ENCODE measurements at regions not wholly inside any gene's neighbourhood (a gene's known extent, or its start where the extent isn't known, plus 50 kb on each side); places are given as distances from the start of the nearest gene placed in this dataset.

DNA sequence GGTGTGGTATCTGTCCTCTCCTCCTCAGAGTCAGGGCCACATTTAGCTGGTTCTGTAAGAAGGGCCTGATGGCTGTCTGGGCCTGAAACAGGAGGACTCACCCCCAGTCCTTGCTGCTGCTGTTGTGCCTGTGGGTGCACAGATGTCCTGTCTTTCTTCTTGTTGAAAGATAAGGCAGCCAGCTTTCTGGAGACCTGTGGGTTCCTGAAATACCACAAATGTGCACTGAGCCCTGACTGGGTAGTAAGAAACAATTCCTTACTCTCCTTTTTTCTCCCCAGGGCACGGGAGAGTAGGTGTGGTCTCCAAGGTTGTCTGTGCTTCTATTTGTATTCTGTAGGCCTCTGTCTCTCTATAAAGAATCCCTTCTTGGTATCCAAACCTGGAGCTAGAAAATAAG, 96.2 kb upstream of the DLX2 start:
- Histone ChIP-seq H3K4me3 (ENCODE audit: low read depth in 1 of 2, low read length in 2 of 2) (no peak overlapping the region), H3K27me3 (ENCODE audit: insufficient read depth, low read length, poor library complexity) (no peaks in the 10 kb centered on the region), H3K9ac (ENCODE audit: low read depth, low read length) (no peak overlapping the region), H3K4me1 (ENCODE audit: insufficient read depth, low read length) (no peaks in the 10 kb centered on the region), H3K4me2 (ENCODE audit: insufficient read depth, low read length) (no peak overlapping the region), H3K9me3 (ENCODE audit: insufficient read depth, low read length, severe bottlenecking) (peaks cover 3% of the 10 kb centered on the region), H3K79me2 (ENCODE audit: insufficient read depth, low read length) (no peaks in the 10 kb centered on the region), H3K27ac (ENCODE audit: low read length) (no peak overlapping the region), H4K20me1 (ENCODE audit: insufficient read depth, low read length) (no peaks in the 10 kb centered on the region), H3K36me3 (ENCODE audit: insufficient read depth, low read length) (no peaks in the 10 kb centered on the region), H2AFZ (ENCODE audit: low read depth, low read length) (no peak overlapping the region)
- TF ChIP-seq, protein P1, sequence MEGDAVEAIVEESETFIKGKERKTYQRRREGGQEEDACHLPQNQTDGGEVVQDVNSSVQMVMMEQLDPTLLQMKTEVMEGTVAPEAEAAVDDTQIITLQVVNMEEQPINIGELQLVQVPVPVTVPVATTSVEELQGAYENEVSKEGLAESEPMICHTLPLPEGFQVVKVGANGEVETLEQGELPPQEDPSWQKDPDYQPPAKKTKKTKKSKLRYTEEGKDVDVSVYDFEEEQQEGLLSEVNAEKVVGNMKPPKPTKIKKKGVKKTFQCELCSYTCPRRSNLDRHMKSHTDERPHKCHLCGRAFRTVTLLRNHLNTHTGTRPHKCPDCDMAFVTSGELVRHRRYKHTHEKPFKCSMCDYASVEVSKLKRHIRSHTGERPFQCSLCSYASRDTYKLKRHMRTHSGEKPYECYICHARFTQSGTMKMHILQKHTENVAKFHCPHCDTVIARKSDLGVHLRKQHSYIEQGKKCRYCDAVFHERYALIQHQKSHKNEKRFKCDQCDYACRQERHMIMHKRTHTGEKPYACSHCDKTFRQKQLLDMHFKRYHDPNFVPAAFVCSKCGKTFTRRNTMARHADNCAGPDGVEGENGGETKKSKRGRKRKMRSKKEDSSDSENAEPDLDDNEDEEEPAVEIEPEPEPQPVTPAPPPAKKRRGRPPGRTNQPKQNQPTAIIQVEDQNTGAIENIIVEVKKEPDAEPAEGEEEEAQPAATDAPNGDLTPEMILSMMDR (IDR thresholded peaks at IDR 0.05; ENCODE audit: borderline replicate concordance, extremely low read depth, low read length, poor library complexity, severe bottlenecking): no peak
- no peak for TF ChIP-seq EZH2 (IDR thresholded peaks at IDR 0.05; ENCODE audit: borderline replicate concordance, low read depth, low read length, severe bottlenecking)
- DNase-seq (peak; percentile 20), ATAC-seq (ENCODE audit: insufficient read depth, low read depth) (peak; percentile 59)

DNA sequence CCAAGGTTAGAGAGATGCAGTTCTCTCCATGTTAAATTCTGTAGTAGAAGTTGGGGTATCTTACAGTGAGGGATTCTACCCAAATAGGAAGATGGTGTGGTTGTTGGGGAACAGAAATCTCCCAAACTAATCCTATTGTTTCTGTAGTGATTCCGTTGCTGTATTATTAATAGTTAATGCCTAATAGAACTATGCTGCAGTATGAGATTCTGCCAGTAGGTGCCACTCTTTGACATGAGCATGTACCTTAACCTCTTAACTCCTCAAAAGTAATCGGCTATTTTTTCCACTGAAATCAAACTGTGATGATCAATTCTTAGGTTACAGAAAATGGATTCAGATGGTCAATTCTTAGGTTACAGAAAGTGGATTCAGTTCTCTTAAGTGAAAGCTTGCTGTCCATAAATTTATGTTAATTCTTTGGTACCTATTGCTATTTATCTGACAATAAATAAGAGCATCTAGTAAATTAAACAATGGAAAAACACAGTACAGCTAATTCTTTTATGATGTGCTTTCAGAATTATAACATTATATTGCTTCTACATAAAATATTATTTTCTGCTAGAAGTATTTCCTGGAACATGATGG, 97.9 kb upstream of the DLX2 start:
- H4K20me1 ChIP-seq (ENCODE audit: insufficient read depth, low read length): no peaks in the 10 kb centered on the region

DNA sequence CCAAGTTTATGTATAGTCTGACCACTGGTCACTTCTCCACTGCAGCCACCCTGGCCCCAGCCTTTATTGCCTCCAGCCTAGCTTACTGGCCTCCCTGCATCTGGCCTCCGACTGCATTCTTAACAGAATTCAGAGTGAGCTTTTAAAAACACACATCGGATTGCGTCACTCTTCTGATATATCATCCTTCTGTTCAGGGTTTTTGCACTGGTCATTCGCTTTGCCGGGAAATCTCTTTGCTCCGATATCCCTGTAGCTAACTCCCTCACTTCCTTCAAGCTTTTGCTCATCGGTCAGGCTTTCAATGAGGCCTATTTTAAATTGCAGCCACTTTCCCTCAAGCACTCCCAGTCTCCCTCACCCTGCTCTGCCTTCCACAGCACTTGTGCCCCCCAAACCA, 101.6 kb upstream of the DLX2 start:
- no peaks in the 10 kb centered on the region for H3K9me3 ChIP-seq (ENCODE audit: insufficient read depth, low read length, severe bottlenecking)
- H3K4me2 ChIP-seq (ENCODE audit: insufficient read depth, low read length): no peak overlapping the region
- TF ChIP-seq, protein P1 (IDR thresholded peaks at IDR 0.05; ENCODE audit: borderline replicate concordance, extremely low read depth, low read length, poor library complexity, severe bottlenecking): no peak
- no peak overlapping the region for H3K9ac ChIP-seq (ENCODE audit: low read depth, low read length)
- H3K27me3 ChIP-seq (ENCODE audit: insufficient read depth, low read length, poor library complexity): no peaks in the 10 kb centered on the region
- no peak overlapping the region for H2AFZ ChIP-seq (ENCODE audit: low read depth, low read length)
- H3K27ac ChIP-seq (ENCODE audit: low read length): no peak overlapping the region
- ATAC-seq (ENCODE audit: insufficient read depth, low read depth) (no peak), DNase-seq (no peak)
- no peaks in the 10 kb centered on the region for H3K79me2 ChIP-seq (ENCODE audit: insufficient read depth, low read length)
- no peak overlapping the region for H3K4me3 ChIP-seq (ENCODE audit: low read depth in 1 of 2, low read length in 2 of 2)
- no peaks in the 10 kb centered on the region for H4K20me1 ChIP-seq (ENCODE audit: insufficient read depth, low read length)
- no peaks in the 10 kb centered on the region for H3K4me1 ChIP-seq (ENCODE audit: insufficient read depth, low read length)
- H3K36me3 ChIP-seq (ENCODE audit: insufficient read depth, low read length): no peaks in the 10 kb centered on the region

More for the DNA sequence above, 97.9 kb upstream of the DLX2 start:
- Histone ChIP-seq H3K4me1 (ENCODE audit: insufficient read depth, low read length) (no peaks in the 10 kb centered on the region), H3K79me2 (ENCODE audit: insufficient read depth, low read length) (no peaks in the 10 kb centered on the region), H3K27me3 (ENCODE audit: insufficient read depth, low read length, poor library complexity) (no peaks in the 10 kb centered on the region), H3K4me2 (ENCODE audit: insufficient read depth, low read length) (no peak overlapping the region), H3K4me3 (ENCODE audit: low read depth in 1 of 2, low read length in 2 of 2) (no peak overlapping the region), H2AFZ (ENCODE audit: low read depth, low read length) (no peak overlapping the region), H3K27ac (ENCODE audit: low read length) (no peak overlapping the region), H3K9me3 (ENCODE audit: insufficient read depth, low read length, severe bottlenecking) (no peaks in the 10 kb centered on the region), H3K36me3 (ENCODE audit: insufficient read depth, low read length) (no peaks in the 10 kb centered on the region), H3K9ac (ENCODE audit: low read depth, low read length) (no peak overlapping the region)
- ATAC-seq (ENCODE audit: insufficient read depth, low read depth) (no peak), DNase-seq (peak; percentile 41)
- TF ChIP-seq, protein P1 (IDR thresholded peaks at IDR 0.05; ENCODE audit: borderline replicate concordance, extremely low read depth, low read length, poor library complexity, severe bottlenecking): peak; percentile 76
- TF ChIP-seq EZH2 (IDR thresholded peaks at IDR 0.05; ENCODE audit: borderline replicate concordance, low read depth, low read length, severe bottlenecking): no peak

DNA sequence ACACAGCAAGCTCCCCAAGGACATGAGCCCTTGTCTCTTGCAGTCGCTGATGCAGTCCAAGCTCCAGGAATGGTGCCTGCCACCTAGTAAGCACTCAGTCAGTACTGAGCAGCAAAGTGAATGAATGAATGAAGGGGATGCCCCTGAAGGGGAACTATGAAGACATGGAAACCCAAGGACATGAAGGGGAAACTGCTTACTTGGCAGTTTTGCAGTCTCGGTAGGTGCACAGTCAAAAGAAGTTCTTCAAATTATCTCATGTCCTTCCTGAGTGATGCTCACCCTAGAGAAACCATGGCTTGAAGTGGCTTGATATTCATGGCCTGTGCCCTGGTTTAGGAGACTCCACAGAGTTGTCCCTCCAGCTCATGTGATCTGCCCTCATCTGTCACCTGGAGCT, 102.1 kb upstream of the DLX2 start:
- Histone ChIP-seq H3K27ac (ENCODE audit: low read length) (no peak overlapping the region), H2AFZ (ENCODE audit: low read depth, low read length) (no peak overlapping the region), H3K79me2 (ENCODE audit: insufficient read depth, low read length) (no peaks in the 10 kb centered on the region), H3K36me3 (ENCODE audit: insufficient read depth, low read length) (no peaks in the 10 kb centered on the region), H4K20me1 (ENCODE audit: insufficient read depth, low read length) (no peaks in the 10 kb centered on the region), H3K4me1 (ENCODE audit: insufficient read depth, low read length) (no peaks in the 10 kb centered on the region), H3K9ac (ENCODE audit: low read depth, low read length) (no peak overlapping the region), H3K4me2 (ENCODE audit: insufficient read depth, low read length) (no peak overlapping the region), H3K27me3 (ENCODE audit: insufficient read depth, low read length, poor library complexity) (no peaks in the 10 kb centered on the region), H3K4me3 (ENCODE audit: low read depth in 1 of 2, low read length in 2 of 2) (no peak overlapping the region), H3K9me3 (ENCODE audit: insufficient read depth, low read length, severe bottlenecking) (no peaks in the 10 kb centered on the region)
- no peak for ATAC-seq (ENCODE audit: insufficient read depth, low read depth)
- TF ChIP-seq, protein P1 (IDR thresholded peaks at IDR 0.05; ENCODE audit: borderline replicate concordance, extremely low read depth, low read length, poor library complexity, severe bottlenecking): no peak
- TF ChIP-seq EZH2 (IDR thresholded peaks at IDR 0.05; ENCODE audit: borderline replicate concordance, low read depth, low read length, severe bottlenecking): no peak
- DNase-seq: no peak
